HEK293 (cell line): ENCODE measurements at regions not wholly inside any gene's neighbourhood (a gene's known extent, or its start where the extent isn't known, plus 50 kb on each side); places are given as distances from the start of the nearest gene placed in this dataset.

Experiments
- CTCF ChIA-PET: fragments of 350-600 bp; formaldehyde crosslinking; extraction: SDS; loops from one replicate; lab custom pipeline; 2021; ENCODE audit warnings: antibody characterized with exemption; lab: Yijun Ruan, JAX
- POLR2A ChIA-PET: fragments of 300-600 bp; formaldehyde crosslinking; extraction: SDS; loops from one replicate; lab custom pipeline; 2020; ENCODE audit warnings: antibody characterized with exemption, inconsistent platforms; lab: Yijun Ruan, JAX
- H3K27ac ChIP-seq: fragments of 200-500 bp; sonication (Bioruptor generic); 2 replicates; pipeline ENCODE4 v1.5.1; 2014; ENCODE audit warnings: low read depth, low read length, control low read depth, inconsistent platforms; ENCODE audit errors: extremely low read depth
- H3K36me3 ChIP-seq, 2 experiments: fragments of 200-500 bp in 1 of 2; sonication (Bioruptor generic) in 1 of 2; 1 replicate in 1 of 2; 2 replicates in 1 of 2; pipeline ENCODE4 v1.5.1; 2014 to 2017; ENCODE audit warnings: inconsistent platforms in 2 of 2, low read length in 2 of 2; ENCODE audit not compliant: control insufficient read depth in 2 of 2, insufficient read depth in 1 of 2
- H3K4me1 ChIP-seq: fragments of 200-500 bp; sonication (Bioruptor generic); 2 replicates; pipeline ENCODE4 v1.5.1; 2014; ENCODE audit warnings: mild to moderate bottlenecking, low read length, inconsistent platforms; ENCODE audit not compliant: control insufficient read depth, insufficient read depth
- H3K4me3 ChIP-seq: 2 replicates; pipeline ENCODE4 v1.5.1; 2011; ENCODE audit warnings: low read depth, mild to moderate bottlenecking, control low read depth, low read length, moderate library complexity
- H3K9me3 ChIP-seq: fragments of 200-500 bp; sonication (Bioruptor generic); 2 replicates; pipeline ENCODE4 v1.5.1; 2014; ENCODE audit warnings: low read depth, low read length, inconsistent platforms; ENCODE audit not compliant: control insufficient read depth, insufficient read depth
- BCL11B ChIP-seq: fragments of 450-650 bp; formaldehyde crosslinking; IDR thresholded peaks from 2 replicates; pipeline ENCODE4 v1.5.1; 2016; ENCODE audit warnings: low read depth, missing biosample characterization, missing genetic modification characterization
- EGR2 ChIP-seq: fragments of 450-650 bp; formaldehyde crosslinking; IDR thresholded peaks from 2 replicates; pipeline ENCODE4 v1.5.1; 2016; ENCODE audit warnings: low read depth, missing biosample characterization, missing genetic modification characterization
- FEZF1 ChIP-seq: fragments of 450-650 bp; formaldehyde crosslinking; IDR thresholded peaks from 2 replicates; pipeline ENCODE4 v1.5.1; 2016; ENCODE audit warnings: missing biosample characterization, missing genetic modification characterization
- KLF8 ChIP-seq: fragments of 450-650 bp; formaldehyde crosslinking; IDR thresholded peaks from 2 replicates; pipeline ENCODE4 v1.5.1; 2016; ENCODE audit warnings: missing biosample characterization, missing genetic modification characterization
- OVOL3 ChIP-seq: fragments of 450-650 bp; formaldehyde crosslinking; IDR thresholded peaks from 2 replicates; pipeline ENCODE4 v1.5.1; 2016; ENCODE audit warnings: missing biosample characterization, missing genetic modification characterization
- SCRT2 ChIP-seq: fragments of 450-650 bp; formaldehyde crosslinking; IDR thresholded peaks from 2 replicates; pipeline ENCODE4 v1.5.1; 2016; ENCODE audit warnings: missing biosample characterization, missing genetic modification characterization
- SP2 ChIP-seq: fragments of 450-650 bp; formaldehyde crosslinking; IDR thresholded peaks from 2 replicates; pipeline ENCODE4 v1.5.1; 2016; ENCODE audit warnings: missing biosample characterization, missing genetic modification characterization
- ZBTB1 ChIP-seq: fragments of 450-650 bp; formaldehyde crosslinking; IDR thresholded peaks from 2 replicates; pipeline ENCODE4 v1.5.1; 2016; ENCODE audit warnings: missing biosample characterization, missing genetic modification characterization
- ZBTB20 ChIP-seq: fragments of 450-650 bp; formaldehyde crosslinking; IDR thresholded peaks from 2 replicates; pipeline ENCODE4 v1.5.1; 2016; ENCODE audit warnings: missing biosample characterization, missing genetic modification characterization
- ZNF114 ChIP-seq: fragments of 450-650 bp; formaldehyde crosslinking; IDR thresholded peaks from 2 replicates; pipeline ENCODE4 v1.5.0; 2017; ENCODE audit warnings: missing biosample characterization, missing genetic modification characterization
- ZNF157 ChIP-seq: fragments of 450-650 bp; formaldehyde crosslinking; IDR thresholded peaks from 2 replicates; pipeline ENCODE4 v1.5.1; 2016; ENCODE audit warnings: missing biosample characterization, missing genetic modification characterization
- ZNF19 ChIP-seq: fragments of 450-650 bp; formaldehyde crosslinking; IDR thresholded peaks from 2 replicates; pipeline ENCODE4; 2016; ENCODE audit warnings: missing biosample characterization, missing genetic modification characterization, low read depth
- ZNF239 ChIP-seq: fragments of 450-650 bp; formaldehyde crosslinking; IDR thresholded peaks from 2 replicates; pipeline ENCODE4 v1.5.1; 2016; ENCODE audit warnings: missing biosample characterization, missing genetic modification characterization
- ZNF335 ChIP-seq: fragments of 450-650 bp; formaldehyde crosslinking; conservative IDR thresholded peaks from 2 replicates; pipeline ENCODE4 v1.5.1; 2016; ENCODE audit warnings: missing biosample characterization, missing genetic modification characterization
- ZNF350 ChIP-seq: fragments of 450-650 bp; formaldehyde crosslinking; IDR thresholded peaks from 2 replicates; pipeline ENCODE4 v1.5.0; 2017; ENCODE audit warnings: missing biosample characterization, mild to moderate bottlenecking, missing genetic modification characterization
- ZNF366 ChIP-seq: fragments of 450-650 bp; formaldehyde crosslinking; conservative IDR thresholded peaks from 2 replicates; pipeline ENCODE4 v1.5.1; 2016; ENCODE audit warnings: missing biosample characterization, missing genetic modification characterization
- ZNF48 ChIP-seq: fragments of 450-650 bp; formaldehyde crosslinking; IDR thresholded peaks from 2 replicates; pipeline ENCODE4 v1.5.1; 2016; ENCODE audit warnings: missing biosample characterization, missing genetic modification characterization
- ZNF544 ChIP-seq: fragments of 450-650 bp; formaldehyde crosslinking; IDR thresholded peaks from 2 replicates; pipeline ENCODE4 v1.5.0; 2017; ENCODE audit warnings: missing biosample characterization, missing genetic modification characterization
- ZNF623 ChIP-seq: fragments of 450-650 bp; formaldehyde crosslinking; IDR thresholded peaks from 2 replicates; pipeline ENCODE4 v1.5.1; 2016; ENCODE audit warnings: missing biosample characterization, missing genetic modification characterization
- ZNF624 ChIP-seq: fragments of 450-650 bp; formaldehyde crosslinking; IDR thresholded peaks from 2 replicates; pipeline ENCODE4 v1.5.1; 2017; ENCODE audit warnings: missing biosample characterization, missing genetic modification characterization
- ZNF629 ChIP-seq: fragments of 450-650 bp; formaldehyde crosslinking; IDR thresholded peaks from 2 replicates; pipeline ENCODE4 v1.5.1; 2017; ENCODE audit warnings: missing biosample characterization, missing genetic modification characterization
- ZNF654 ChIP-seq: fragments of 450-650 bp; formaldehyde crosslinking; IDR thresholded peaks from 2 replicates; pipeline ENCODE4 v1.5.1; 2016; ENCODE audit warnings: low read depth, missing biosample characterization, missing genetic modification characterization
- ZNF658 ChIP-seq: fragments of 450-650 bp; formaldehyde crosslinking; IDR thresholded peaks from 2 replicates; pipeline ENCODE4; 2016; ENCODE audit warnings: missing biosample characterization, missing genetic modification characterization
- ZNF677 ChIP-seq: fragments of 450-650 bp; IDR thresholded peaks from 2 replicates; pipeline ENCODE4 v1.5.0; 2018; ENCODE audit warnings: missing biosample characterization, mild to moderate bottlenecking, missing genetic modification characterization, moderate library complexity
- ZNF768 ChIP-seq: fragments of 450-650 bp; formaldehyde crosslinking; IDR thresholded peaks from 2 replicates; pipeline ENCODE4 v1.5.1; 2018; ENCODE audit warnings: missing biosample characterization, mild to moderate bottlenecking, missing genetic modification characterization
- ZNF843 ChIP-seq: fragments of 450-650 bp; formaldehyde crosslinking; IDR thresholded peaks from 2 replicates; pipeline ENCODE4 v1.5.1; 2016; ENCODE audit warnings: missing biosample characterization, missing genetic modification characterization
- TF ChIP-seq, protein P1 (sequence below): fragments of 450-650 bp; formaldehyde crosslinking; IDR thresholded peaks from 2 replicates; pipeline ENCODE4 v1.5.1; 2016; ENCODE audit warnings: missing biosample characterization, missing genetic modification characterization
- TF ChIP-seq, protein P2 (sequence below): fragments of 450-650 bp; formaldehyde crosslinking; IDR thresholded peaks from 2 replicates; pipeline ENCODE4 v1.5.1; 2016; ENCODE audit warnings: missing biosample characterization, missing genetic modification characterization
- TF ChIP-seq, protein P3 (sequence below): fragments of 450-650 bp; formaldehyde crosslinking; conservative IDR thresholded peaks from 2 replicates; pipeline ENCODE4 v1.5.1; 2016; ENCODE audit warnings: low read depth, missing biosample characterization, missing genetic modification characterization
- TF ChIP-seq, protein P4 (sequence below): fragments of 450-650 bp; formaldehyde crosslinking; IDR thresholded peaks from 2 replicates; pipeline ENCODE4 v1.5.1; 2017; ENCODE audit warnings: missing biosample characterization, missing genetic modification characterization

DNA sequence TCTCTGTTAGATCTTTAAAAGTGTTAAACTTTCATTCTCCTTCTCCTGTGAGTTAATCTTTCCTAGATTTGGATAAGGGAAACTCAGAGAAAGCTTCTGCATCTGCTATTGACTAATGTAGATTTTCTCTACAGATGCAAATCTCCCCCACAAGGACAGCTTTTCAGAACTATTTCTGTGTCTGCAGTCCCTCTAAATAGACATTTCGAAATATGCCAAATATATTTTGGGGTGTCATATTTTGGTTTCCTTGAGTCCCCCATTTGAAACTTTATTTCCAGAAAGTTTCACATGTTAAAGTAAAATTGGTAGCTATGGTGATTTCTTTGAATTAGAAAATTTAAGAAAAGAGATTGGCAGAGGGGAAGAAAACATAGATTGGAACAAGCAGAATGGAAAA, 852.3 kb upstream of the ALCAM start:
- Histone ChIP-seq H3K9me3 (no peaks in the 10 kb centered on the region), H3K36me3 (no peaks in the 10 kb centered on the region), H3K4me1 (no peaks in the 10 kb centered on the region), H3K4me3 (no peak overlapping the region), H3K27ac (no peak overlapping the region)
- POLR2A ChIA-PET, result no interaction called here
- TF ChIP-seq ZNF623 (tag by site-specific recombination) (no peak), ZNF366 (tag by site-specific recombination) (no peak), ZNF114 (tag by site-specific recombination) (no peak), ZNF48 (tag by site-specific recombination) (no peak), ZNF768 (tag by site-specific recombination) (no peak), OVOL3 (tag by site-specific recombination) (no peak), ZNF544 (tag by site-specific recombination) (no peak), ZNF654 (no peak), ZNF239 (tag by site-specific recombination) (no peak), KLF8 (tag by site-specific recombination) (no peak), EGR2 (tag by site-specific recombination) (no peak), ZNF677 (tag by site-specific recombination) (no peak), ZNF624 (tag by site-specific recombination) (no peak), SCRT2 (tag by site-specific recombination) (no peak)
- TF ChIP-seq, protein P1, sequence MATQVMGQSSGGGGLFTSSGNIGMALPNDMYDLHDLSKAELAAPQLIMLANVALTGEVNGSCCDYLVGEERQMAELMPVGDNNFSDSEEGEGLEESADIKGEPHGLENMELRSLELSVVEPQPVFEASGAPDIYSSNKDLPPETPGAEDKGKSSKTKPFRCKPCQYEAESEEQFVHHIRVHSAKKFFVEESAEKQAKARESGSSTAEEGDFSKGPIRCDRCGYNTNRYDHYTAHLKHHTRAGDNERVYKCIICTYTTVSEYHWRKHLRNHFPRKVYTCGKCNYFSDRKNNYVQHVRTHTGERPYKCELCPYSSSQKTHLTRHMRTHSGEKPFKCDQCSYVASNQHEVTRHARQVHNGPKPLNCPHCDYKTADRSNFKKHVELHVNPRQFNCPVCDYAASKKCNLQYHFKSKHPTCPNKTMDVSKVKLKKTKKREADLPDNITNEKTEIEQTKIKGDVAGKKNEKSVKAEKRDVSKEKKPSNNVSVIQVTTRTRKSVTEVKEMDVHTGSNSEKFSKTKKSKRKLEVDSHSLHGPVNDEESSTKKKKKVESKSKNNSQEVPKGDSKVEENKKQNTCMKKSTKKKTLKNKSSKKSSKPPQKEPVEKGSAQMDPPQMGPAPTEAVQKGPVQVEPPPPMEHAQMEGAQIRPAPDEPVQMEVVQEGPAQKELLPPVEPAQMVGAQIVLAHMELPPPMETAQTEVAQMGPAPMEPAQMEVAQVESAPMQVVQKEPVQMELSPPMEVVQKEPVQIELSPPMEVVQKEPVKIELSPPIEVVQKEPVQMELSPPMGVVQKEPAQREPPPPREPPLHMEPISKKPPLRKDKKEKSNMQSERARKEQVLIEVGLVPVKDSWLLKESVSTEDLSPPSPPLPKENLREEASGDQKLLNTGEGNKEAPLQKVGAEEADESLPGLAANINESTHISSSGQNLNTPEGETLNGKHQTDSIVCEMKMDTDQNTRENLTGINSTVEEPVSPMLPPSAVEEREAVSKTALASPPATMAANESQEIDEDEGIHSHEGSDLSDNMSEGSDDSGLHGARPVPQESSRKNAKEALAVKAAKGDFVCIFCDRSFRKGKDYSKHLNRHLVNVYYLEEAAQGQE (tag by site-specific recombination), result no peak
- TF ChIP-seq, protein P2, sequence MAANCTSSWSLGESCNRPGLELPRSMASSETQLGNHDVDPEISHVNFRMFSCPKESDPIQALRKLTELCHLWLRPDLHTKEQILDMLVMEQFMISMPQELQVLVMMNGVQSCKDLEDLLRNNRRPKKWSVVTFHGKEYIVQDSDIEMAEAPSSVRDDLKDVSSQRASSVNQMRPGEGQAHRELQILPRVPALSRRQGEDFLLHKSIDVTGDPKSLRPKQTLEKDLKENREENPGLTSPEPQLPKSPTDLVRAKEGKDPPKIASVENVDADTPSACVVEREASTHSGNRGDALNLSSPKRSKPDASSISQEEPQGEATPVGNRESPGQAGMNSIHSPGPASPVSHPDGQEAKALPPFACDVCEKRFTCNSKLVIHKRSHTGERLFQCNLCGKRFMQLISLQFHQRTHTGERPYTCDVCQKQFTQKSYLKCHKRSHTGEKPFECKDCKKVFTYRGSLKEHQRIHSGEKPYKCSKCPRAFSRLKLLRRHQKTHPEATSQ (tag by site-specific recombination), result no peak
- TF ChIP-seq, protein P3, sequence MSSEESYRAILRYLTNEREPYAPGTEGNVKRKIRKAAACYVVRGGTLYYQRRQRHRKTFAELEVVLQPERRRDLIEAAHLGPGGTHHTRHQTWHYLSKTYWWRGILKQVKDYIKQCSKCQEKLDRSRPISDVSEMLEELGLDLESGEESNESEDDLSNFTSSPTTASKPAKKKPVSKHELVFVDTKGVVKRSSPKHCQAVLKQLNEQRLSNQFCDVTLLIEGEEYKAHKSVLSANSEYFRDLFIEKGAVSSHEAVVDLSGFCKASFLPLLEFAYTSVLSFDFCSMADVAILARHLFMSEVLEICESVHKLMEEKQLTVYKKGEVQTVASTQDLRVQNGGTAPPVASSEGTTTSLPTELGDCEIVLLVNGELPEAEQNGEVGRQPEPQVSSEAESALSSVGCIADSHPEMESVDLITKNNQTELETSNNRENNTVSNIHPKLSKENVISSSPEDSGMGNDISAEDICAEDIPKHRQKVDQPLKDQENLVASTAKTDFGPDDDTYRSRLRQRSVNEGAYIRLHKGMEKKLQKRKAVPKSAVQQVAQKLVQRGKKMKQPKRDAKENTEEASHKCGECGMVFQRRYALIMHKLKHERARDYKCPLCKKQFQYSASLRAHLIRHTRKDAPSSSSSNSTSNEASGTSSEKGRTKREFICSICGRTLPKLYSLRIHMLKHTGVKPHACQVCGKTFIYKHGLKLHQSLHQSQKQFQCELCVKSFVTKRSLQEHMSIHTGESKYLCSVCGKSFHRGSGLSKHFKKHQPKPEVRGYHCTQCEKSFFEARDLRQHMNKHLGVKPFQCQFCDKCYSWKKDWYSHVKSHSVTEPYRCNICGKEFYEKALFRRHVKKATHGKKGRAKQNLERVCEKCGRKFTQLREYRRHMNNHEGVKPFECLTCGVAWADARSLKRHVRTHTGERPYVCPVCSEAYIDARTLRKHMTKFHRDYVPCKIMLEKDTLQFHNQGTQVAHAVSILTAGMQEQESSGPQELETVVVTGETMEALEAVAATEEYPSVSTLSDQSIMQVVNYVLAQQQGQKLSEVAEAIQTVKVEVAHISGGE (tag by site-specific recombination), result no peak
- CTCF ChIA-PET, result no interaction called here

DNA sequence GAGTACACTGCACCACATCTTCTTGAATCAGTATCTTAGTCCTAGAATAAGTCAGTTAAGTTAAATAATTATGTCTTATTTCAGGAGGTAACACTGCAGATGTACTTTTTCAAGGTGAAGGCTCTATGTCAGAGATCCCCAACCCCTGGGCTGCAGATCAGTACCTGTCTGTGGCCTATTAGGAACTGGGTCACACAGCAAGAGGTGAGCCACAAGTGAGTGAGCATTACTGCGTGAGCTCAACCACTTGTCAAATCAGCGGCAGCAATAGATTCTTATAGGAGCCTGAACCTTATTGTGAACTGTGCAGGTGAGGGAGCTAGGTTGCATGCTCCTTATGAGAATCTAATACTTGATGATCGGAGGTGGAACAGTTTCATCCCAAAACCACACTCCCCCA, 851.9 kb upstream of the ALCAM start:
- CTCF ChIA-PET, result no interaction called here
- Histone ChIP-seq H3K9me3 (no peaks in the 10 kb centered on the region), H3K36me3 (no peaks in the 10 kb centered on the region), H3K4me3 (no peak overlapping the region), H3K4me1 (no peaks in the 10 kb centered on the region), H3K27ac (no peak overlapping the region)
- POLR2A ChIA-PET, result no interaction called here
- TF ChIP-seq ZNF157, result no peak
- TF ChIP-seq ZNF843, result no peak
- TF ChIP-seq, protein P4, sequence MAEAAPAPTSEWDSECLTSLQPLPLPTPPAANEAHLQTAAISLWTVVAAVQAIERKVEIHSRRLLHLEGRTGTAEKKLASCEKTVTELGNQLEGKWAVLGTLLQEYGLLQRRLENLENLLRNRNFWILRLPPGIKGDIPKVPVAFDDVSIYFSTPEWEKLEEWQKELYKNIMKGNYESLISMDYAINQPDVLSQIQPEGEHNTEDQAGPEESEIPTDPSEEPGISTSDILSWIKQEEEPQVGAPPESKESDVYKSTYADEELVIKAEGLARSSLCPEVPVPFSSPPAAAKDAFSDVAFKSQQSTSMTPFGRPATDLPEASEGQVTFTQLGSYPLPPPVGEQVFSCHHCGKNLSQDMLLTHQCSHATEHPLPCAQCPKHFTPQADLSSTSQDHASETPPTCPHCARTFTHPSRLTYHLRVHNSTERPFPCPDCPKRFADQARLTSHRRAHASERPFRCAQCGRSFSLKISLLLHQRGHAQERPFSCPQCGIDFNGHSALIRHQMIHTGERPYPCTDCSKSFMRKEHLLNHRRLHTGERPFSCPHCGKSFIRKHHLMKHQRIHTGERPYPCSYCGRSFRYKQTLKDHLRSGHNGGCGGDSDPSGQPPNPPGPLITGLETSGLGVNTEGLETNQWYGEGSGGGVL (tag by site-specific recombination), result no peak
- TF ChIP-seq ZNF629 (tag by site-specific recombination), result no peak
- TF ChIP-seq ZNF658 (tag by site-specific recombination), result no peak
- no peak for TF ChIP-seq ZNF350
- no peak for TF ChIP-seq ZNF335
- no peak for TF ChIP-seq ZBTB1
- TF ChIP-seq ZBTB20 (tag by site-specific recombination), result no peak
- no peak for TF ChIP-seq ZNF19 (tag by site-specific recombination)
- TF ChIP-seq FEZF1 (tag by site-specific recombination), result no peak
- TF ChIP-seq BCL11B (tag by site-specific recombination), result no peak
- TF ChIP-seq SP2, result no peak
